ENCODE measurements at regions not wholly inside any gene's neighbourhood (a gene's known extent, or its start where the extent isn't known, plus 50 kb on each side); places are given as distances from the start of the nearest gene placed in this dataset.

DNA sequence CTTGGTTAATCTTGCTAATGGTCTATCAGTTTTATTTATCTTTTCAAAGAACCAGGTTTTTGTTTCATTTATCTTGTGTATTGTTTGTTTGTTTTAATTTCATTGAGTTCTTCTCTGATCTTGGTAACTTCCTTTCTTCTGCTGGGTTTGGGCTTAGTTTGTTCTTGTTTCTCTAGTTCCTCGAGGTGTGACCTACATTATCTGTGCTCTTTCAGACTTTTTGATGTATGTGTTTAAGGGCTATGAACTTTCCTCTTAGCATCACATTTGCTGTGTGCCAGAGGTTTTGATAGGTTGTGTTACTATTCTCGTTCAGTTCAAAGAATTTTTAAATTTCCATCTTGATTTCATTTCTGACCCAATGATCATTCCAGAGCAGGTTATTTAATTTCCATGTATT, 365.4 kb upstream of the GATB start:
- TF ChIP-seq, protein P1, sequence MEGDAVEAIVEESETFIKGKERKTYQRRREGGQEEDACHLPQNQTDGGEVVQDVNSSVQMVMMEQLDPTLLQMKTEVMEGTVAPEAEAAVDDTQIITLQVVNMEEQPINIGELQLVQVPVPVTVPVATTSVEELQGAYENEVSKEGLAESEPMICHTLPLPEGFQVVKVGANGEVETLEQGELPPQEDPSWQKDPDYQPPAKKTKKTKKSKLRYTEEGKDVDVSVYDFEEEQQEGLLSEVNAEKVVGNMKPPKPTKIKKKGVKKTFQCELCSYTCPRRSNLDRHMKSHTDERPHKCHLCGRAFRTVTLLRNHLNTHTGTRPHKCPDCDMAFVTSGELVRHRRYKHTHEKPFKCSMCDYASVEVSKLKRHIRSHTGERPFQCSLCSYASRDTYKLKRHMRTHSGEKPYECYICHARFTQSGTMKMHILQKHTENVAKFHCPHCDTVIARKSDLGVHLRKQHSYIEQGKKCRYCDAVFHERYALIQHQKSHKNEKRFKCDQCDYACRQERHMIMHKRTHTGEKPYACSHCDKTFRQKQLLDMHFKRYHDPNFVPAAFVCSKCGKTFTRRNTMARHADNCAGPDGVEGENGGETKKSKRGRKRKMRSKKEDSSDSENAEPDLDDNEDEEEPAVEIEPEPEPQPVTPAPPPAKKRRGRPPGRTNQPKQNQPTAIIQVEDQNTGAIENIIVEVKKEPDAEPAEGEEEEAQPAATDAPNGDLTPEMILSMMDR (IDR thresholded peaks at IDR 0.05): no peak
- H3K9me3 ChIP-seq: peaks cover 0 to 17% of the 10 kb centered on the region in 2 donors
- no peak for DNase-seq (ENCODE audit: low spot score)
- H3K27ac ChIP-seq: no peak overlapping the region
- no peak overlapping the region for H3K4me3 ChIP-seq
- H3K27me3 ChIP-seq: no peaks in the 10 kb centered on the region
- no peaks in the 10 kb centered on the region for H3K4me1 ChIP-seq
- no peaks in the 10 kb centered on the region for H3K36me3 ChIP-seq

DNA sequence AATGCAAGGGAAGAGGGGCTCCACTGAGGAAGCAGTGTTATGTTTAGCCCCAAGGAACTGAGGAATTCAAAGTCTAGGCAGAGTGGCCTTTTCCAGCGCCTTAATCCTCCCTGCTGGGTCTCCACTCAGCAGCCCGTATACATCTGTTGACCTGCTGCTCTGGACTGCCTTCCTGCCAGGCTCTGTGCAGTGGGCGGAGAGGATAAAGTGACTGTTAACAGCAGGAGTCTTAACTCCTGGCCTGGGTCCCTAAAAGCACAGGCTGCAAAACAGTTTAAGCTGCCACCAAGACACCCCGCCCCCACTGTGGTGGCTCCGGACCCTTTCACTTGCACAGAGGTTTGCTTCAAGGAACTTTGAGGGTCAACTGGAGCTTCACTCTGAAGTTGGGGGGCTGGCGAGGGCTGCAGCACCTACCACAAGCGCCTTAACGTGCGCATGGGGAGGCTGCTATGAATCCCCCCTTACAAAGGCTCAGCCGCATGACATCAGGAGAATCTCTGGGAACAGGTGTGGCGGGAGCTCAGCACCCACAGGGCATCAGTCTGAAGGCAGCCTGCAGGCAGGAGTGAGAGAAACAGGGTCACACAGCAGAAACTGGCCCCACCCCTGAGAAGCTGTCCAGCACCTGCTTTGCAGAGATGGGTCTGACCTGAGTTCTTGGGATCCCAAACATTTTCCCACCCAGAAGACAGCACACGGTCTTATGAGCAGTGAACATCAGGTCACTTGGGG, 358.2 kb upstream of the GATB start:
- Histone ChIP-seq H3K4me3 (no peak overlapping the region), H3K27ac (no peak overlapping the region), H3K27me3 (no peaks in the 10 kb centered on the region), H3K9me3 (peaks cover 0 to 17% of the 10 kb centered on the region in 2 donors), H3K4me1 (no peaks in the 10 kb centered on the region), H3K36me3 (no peaks in the 10 kb centered on the region)
- no peak for DNase-seq (ENCODE audit: low spot score)
- TF ChIP-seq, protein P1 (IDR thresholded peaks at IDR 0.05): no peak

DNA sequence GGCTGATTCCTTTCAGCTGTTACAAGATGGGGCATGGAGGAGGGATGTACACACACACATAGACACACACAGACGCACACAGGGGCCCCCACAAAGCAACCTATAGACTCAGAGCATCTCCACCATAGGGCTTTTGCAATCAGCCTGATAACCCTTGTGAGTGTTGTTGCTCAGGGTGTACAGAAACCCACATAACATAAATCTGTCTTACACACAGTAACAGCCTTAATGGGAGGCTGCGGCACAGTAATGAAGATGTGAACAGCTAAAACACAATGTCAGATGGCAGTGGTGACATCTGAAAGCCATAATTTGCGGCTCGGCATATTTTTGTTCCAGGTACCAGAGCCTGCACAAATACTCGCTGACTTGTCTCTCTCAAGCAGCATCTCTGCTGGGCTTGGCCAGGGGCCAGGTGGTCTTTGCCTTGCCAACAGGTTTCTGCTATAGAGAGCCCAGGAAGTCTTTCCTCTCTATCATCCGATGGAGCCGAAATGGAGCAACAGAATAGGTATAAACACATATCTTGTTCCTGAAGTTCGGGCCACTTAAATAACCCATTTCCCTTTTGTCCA, 357.2 kb upstream of the GATB start:
- no peaks in the 10 kb centered on the region for H3K36me3 ChIP-seq
- no peak for DNase-seq (ENCODE audit: low spot score)
- no peaks in the 10 kb centered on the region for H3K4me1 ChIP-seq
- no peak overlapping the region for H3K4me3 ChIP-seq
- H3K27me3 ChIP-seq: no peaks in the 10 kb centered on the region
- TF ChIP-seq, protein P1 (IDR thresholded peaks at IDR 0.05): no peak
- H3K9me3 ChIP-seq: peaks cover 0 to 17% of the 10 kb centered on the region in 2 donors
- H3K27ac ChIP-seq: no peak overlapping the region

DNA sequence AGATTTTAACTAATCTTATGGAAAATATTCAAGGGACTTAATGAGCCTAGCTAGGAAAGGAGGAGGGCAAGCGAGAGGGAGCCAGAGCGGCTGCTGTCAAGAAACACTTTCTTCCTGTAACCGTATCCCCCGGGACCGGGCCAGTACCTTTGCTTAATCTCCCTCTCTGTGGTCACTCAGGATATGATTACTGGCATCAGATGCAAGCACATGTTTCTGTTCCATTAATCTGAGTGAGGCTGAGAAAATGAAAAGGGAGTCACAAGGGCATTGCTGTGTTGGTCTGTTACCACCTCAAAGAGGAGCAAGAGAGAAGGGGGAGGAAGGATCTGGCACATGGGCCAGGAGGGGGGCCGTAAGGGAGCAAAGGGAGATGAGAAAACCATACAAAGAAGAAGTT, 356.7 kb upstream of the GATB start:
- H3K27ac ChIP-seq: no peak overlapping the region
- TF ChIP-seq, protein P1 (IDR thresholded peaks at IDR 0.05): no peak
- no peak overlapping the region for H3K4me3 ChIP-seq
- H3K9me3 ChIP-seq: peaks cover 0 to 13% of the 10 kb centered on the region in 2 donors
- H3K36me3 ChIP-seq: no peaks in the 10 kb centered on the region
- no peaks in the 10 kb centered on the region for H3K4me1 ChIP-seq
- DNase-seq (ENCODE audit: low spot score): no peak
- H3K27me3 ChIP-seq: no peaks in the 10 kb centered on the region

DNA sequence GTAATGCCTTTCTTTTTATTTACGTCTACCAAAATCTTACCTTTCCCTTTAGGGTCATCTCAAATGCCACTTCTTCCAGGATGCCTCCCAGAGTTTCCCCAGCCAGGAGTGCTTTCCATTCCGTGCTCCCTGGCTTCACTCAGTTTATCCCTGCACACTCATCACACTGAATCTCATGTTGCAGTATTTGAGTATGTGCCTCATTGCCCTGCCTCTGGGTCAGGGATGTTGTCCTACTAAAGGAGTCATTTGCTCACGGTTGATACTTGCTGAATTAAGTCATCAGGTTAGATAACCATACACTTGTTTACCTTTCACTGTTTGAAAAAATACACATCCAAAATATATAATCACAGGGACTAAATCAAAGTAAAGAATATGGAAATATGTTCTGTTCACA, 356.2 kb upstream of the GATB start:
- no peak for DNase-seq (ENCODE audit: low spot score)
- no peaks in the 10 kb centered on the region for H3K27me3 ChIP-seq
- H3K4me1 ChIP-seq: no peaks in the 10 kb centered on the region
- H3K9me3 ChIP-seq: peaks cover 0 to 8% of the 10 kb centered on the region in 2 donors
- H3K36me3 ChIP-seq: no peaks in the 10 kb centered on the region
- TF ChIP-seq, protein P1 (IDR thresholded peaks at IDR 0.05): no peak
- H3K4me3 ChIP-seq: no peak overlapping the region
- H3K27ac ChIP-seq: no peak overlapping the region
